GM13977 (cell line): ENCODE measurements at regions not wholly inside any gene's neighbourhood (a gene's known extent, or its start where the extent isn't known, plus 50 kb on each side); places are given as distances from the start of the nearest gene placed in this dataset.

ENCODE experiments used
- DNase-seq: peaks from one replicate; pipeline ENCODE4 v3.0.0; 2012; ENCODE audit warnings: low spot score
- in situ Hi-C: fragments of 300-500 bp; cut with MboI; formaldehyde crosslinking; loops from one replicate; pipeline ENCODE4 v1.12.0; 2022; ENCODE audit warnings: low sequenced_read_pairs, low pct_unique_long_range_greater_than_20kb, mixed read lengths, inconsistent platforms; ENCODE audit not compliant: unreplicated experiment
- TF ChIP-seq, protein P1 (sequence below): IDR thresholded peaks from 2 replicates; pipeline ENCODE4 v1.5.1; 2012; ENCODE audit warnings: mild to moderate bottlenecking, control low read depth; ENCODE audit not compliant: insufficient read depth; ENCODE audit errors: extremely low read depth, missing control alignments

DNA sequence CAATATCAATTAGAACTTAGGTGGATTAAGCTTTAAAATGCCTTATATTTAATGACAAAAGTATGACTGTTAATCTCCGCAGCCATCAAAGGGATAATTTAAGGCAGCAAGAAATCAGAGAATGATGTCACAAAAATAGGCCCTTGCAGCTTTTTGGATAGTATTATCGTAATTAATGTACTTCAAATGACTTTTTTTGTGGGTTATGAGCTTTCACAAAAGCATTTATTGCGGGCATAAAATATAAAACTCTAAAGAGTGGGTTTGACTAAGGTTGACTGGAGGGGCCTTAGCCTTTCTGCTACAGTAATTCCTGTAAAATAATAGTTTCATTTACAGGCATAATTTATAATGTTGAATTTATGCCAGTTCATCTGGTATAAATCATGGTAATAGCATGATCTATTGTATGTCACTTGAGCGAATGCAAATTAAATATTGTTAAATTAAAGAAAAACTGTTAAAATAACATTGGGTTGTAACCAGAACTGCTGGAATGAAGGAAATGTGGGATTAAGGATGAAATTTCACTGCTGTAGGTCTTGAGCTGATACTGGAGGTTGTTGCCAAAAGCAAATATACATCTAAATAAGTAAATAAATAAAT, 78.5 kb upstream of the ZFP64 start:
- in situ Hi-C loops: no loop called here
- no peak for DNase-seq
- TF ChIP-seq, protein P1, sequence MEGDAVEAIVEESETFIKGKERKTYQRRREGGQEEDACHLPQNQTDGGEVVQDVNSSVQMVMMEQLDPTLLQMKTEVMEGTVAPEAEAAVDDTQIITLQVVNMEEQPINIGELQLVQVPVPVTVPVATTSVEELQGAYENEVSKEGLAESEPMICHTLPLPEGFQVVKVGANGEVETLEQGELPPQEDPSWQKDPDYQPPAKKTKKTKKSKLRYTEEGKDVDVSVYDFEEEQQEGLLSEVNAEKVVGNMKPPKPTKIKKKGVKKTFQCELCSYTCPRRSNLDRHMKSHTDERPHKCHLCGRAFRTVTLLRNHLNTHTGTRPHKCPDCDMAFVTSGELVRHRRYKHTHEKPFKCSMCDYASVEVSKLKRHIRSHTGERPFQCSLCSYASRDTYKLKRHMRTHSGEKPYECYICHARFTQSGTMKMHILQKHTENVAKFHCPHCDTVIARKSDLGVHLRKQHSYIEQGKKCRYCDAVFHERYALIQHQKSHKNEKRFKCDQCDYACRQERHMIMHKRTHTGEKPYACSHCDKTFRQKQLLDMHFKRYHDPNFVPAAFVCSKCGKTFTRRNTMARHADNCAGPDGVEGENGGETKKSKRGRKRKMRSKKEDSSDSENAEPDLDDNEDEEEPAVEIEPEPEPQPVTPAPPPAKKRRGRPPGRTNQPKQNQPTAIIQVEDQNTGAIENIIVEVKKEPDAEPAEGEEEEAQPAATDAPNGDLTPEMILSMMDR: no peak

DNA sequence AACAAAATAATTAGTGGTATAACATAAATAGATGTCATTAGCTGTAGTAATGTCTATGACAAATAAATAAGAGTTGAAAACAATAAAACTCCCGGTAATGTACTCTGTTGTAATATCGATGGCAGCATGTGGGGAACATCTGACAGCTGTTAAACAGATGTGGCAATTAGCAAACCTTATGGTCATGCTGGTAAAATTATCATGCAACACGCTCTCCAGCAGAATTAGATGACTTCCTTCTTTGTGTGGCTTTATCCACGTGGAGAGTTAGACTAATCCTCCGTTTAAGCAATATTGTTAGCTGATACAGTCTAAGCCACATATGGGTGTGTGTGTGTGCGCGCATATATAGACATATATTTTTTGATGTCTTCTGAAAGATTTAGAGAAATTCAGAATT, 77.7 kb upstream of the ZFP64 start:
- in situ Hi-C loops: no loop called here
- TF ChIP-seq, protein P1: no peak
- no peak for DNase-seq

DNA sequence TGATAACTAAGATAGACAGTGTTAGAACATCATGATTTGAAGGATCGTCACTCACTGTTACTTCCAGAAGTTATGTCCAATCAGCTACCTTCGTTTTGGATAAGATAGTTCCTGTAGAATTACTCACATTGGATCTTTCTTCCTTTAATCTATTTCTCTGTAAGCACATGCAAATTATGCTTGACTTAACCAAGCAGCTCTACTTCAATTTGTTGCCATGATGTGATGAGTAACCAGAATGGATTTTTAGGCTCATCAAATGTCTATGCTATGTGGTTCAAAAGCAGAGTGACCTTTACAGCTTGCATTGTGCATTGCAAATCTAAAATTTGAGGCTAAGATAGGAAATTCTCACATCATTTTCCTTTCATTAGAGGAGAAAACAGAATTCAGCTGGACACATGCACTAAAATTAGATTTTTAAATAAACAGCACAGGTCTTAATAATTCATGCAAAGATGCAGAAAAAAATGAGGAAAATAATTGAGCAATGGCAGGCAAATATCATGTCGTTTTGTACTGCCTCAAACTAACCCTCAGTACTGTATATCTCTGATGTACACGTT, 76.7 kb upstream of the ZFP64 start:
- in situ Hi-C loops: no loop called here
- DNase-seq: no peak
- TF ChIP-seq, protein P1: no peak

DNA sequence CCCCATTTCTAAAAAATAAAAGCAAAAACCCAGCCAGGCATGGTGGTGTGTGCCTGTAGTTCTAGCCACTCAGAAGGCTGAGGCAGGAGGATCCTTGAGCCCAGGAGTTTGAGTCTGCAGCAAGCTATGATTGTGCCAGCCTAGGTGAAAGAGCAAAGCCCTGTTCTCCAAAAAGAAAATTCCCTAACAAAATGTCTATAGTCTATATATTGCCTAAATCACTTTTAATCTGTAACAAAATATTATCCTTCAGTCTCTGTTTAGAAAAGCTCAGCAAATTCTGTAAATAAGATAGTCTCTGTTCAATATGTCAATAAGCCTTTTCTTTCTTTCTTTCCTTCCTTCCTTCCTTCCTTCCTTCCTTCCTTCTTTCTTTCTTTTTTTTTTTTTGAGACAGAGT, 75.8 kb upstream of the ZFP64 start:
- in situ Hi-C loops: no loop called here
- no peak for DNase-seq
- TF ChIP-seq, protein P1: no peak

DNA sequence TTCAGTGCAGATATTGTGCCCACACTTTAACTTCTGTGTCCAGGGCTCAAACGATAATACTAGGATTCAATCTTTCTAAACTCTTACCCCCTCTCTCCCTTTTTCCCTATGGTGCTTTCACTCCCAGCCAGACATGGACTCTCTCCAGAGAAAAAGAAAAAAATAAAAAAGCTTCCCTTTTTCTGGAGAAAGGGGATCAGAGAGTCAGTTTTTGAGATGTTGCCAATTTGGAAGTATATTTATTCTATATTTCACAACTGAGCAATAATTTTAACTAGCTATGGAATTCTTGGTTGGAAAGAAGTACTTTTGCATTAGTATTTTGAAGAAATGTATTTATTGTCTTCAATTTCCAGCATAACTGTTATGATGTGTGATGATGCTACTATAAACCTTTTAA, 72.2 kb upstream of the ZFP64 start:
- DNase-seq: no peak
- in situ Hi-C loops: no loop called here
- TF ChIP-seq, protein P1: no peak

DNA sequence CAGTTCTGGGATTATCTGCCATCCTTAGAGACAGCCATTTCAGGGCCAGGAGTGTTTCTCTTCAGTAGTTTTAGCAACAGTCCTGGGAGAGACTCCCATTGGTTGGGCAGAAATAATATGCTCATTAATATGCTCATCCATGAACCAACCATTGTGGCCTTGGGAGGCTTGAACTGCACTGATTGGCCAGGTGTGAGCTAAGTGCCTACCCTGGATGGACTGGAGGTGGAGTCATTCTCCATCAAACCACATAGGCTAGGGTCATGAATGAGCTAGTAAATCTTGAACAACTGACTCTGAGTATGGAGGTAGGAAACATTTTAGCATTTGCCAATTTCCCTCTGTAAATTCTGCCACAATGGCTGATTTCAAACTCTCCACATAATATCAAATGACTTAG, 70.2 kb upstream of the ZFP64 start:
- no peak for DNase-seq
- TF ChIP-seq, protein P1: no peak
- in situ Hi-C loops: no loop called here

DNA sequence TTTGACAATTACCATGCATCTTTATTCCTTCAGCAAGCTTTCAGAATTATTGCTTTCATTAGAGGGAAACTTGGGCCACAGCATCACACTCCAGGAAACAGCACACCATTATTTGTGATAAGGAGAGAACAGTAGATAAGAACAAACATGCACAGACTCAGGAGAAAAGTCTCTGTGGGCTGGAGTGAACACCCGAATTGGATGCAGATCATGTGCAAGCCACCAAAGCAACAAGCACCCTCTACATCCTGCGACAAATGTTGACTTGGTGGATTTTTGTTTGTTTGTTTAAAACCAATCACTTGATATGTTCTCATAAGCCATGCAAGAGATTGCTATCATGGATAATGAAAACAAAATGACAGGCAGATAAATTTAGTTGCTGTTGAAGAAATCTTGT, 67.7 kb upstream of the ZFP64 start:
- TF ChIP-seq, protein P1: no peak
- no peak for DNase-seq
- in situ Hi-C loops: no loop called here
